ENCODE measurements at regions not wholly inside any gene's neighbourhood (a gene's known extent, or its start where the extent isn't known, plus 50 kb on each side); places are given as distances from the start of the nearest gene placed in this dataset.

- no peaks in the 10 kb centered on the region for H3K9me2 ChIP-seq (replicated peaks; ENCODE audit: insufficient read depth)
- WGBS (ENCODE audit: low lambda C conversion rate, missing lambda C conversion rate) = 65% methylated on average over 5 of the region's 5 CpGs
- H3K4me1 ChIP-seq (ENCODE audit: insufficient read depth) = no peaks in the 10 kb centered on the region
- no peak for DNase-seq (ENCODE audit: low spot score)
- H4K20me1 ChIP-seq (ENCODE audit: insufficient read depth, poor library complexity, severe bottlenecking) = no peaks in the 10 kb centered on the region
- no peak overlapping the region for H2AFZ ChIP-seq
- no peak overlapping the region for H3K4me3 ChIP-seq
- TF ChIP-seq CTCF (IDR thresholded peaks at IDR 0.05; ENCODE audit: poor library complexity) (no peak), EZH2phosphoT487 (IDR thresholded peaks at IDR 0.05; ENCODE audit: low read depth, severe bottlenecking, unreplicated experiment) (no peak), EZH2 (IDR thresholded peaks at IDR 0.05; ENCODE audit: borderline replicate concordance) (no peak)
- H3K27me3 ChIP-seq = no peaks in the 10 kb centered on the region
- no peaks in the 10 kb centered on the region for H3K9me3 ChIP-seq (ENCODE audit: low read depth)
- no peaks in the 10 kb centered on the region for H3K79me2 ChIP-seq
- H3K27ac ChIP-seq = no peak overlapping the region
- no peaks in the 10 kb centered on the region for H3K36me3 ChIP-seq (replicated peaks; ENCODE audit: insufficient read depth, low read depth)
- H3K4me2 ChIP-seq = no peak overlapping the region
Observed at GRCh38 chrX:129230850-129231512, 292.3 kb downstream of the SMARCA1 start.

GRCh38 chrX:129230168-129230567 lies 293.1 kb downstream of the SMARCA1 start:
- Histone ChIP-seq H3K4me1 (ENCODE audit: insufficient read depth) (no peaks in the 10 kb centered on the region), H2AFZ (no peak overlapping the region), H3K9me2 (replicated peaks; ENCODE audit: insufficient read depth) (no peaks in the 10 kb centered on the region), H3K4me3 (no peak overlapping the region), H3K27ac (no peak overlapping the region), H3K27me3 (no peaks in the 10 kb centered on the region), H3K9me3 (ENCODE audit: low read depth) (no peaks in the 10 kb centered on the region), H4K20me1 (ENCODE audit: insufficient read depth, poor library complexity, severe bottlenecking) (no peaks in the 10 kb centered on the region), H3K36me3 (replicated peaks; ENCODE audit: insufficient read depth, low read depth) (no peaks in the 10 kb centered on the region), H3K79me2 (no peaks in the 10 kb centered on the region), H3K4me2 (no peak overlapping the region)
- WGBS (ENCODE audit: low lambda C conversion rate, missing lambda C conversion rate) = 82% methylated on average over 1 of the region's 1 CpG
- DNase-seq (ENCODE audit: low spot score) = no peak
- TF ChIP-seq EZH2phosphoT487 (IDR thresholded peaks at IDR 0.05; ENCODE audit: low read depth, severe bottlenecking, unreplicated experiment) (no peak), EZH2 (IDR thresholded peaks at IDR 0.05; ENCODE audit: borderline replicate concordance) (no peak), CTCF (IDR thresholded peaks at IDR 0.05; ENCODE audit: poor library complexity) (no peak)

- Histone ChIP-seq H3K4me2 (no peak overlapping the region), H3K9me2 (replicated peaks; ENCODE audit: insufficient read depth) (no peaks in the 10 kb centered on the region), H2AFZ (no peak overlapping the region), H3K4me3 (no peak overlapping the region), H3K79me2 (no peaks in the 10 kb centered on the region), H3K4me1 (ENCODE audit: insufficient read depth) (no peaks in the 10 kb centered on the region), H3K27me3 (no peaks in the 10 kb centered on the region), H3K9me3 (ENCODE audit: low read depth) (no peaks in the 10 kb centered on the region), H4K20me1 (ENCODE audit: insufficient read depth, poor library complexity, severe bottlenecking) (no peaks in the 10 kb centered on the region), H3K27ac (no peak overlapping the region), H3K36me3 (replicated peaks; ENCODE audit: insufficient read depth, low read depth) (no peaks in the 10 kb centered on the region)
- 58% methylated on average over 2 of the region's 2 CpGs for WGBS (ENCODE audit: low lambda C conversion rate, missing lambda C conversion rate)
- no peak for DNase-seq (ENCODE audit: low spot score)
- TF ChIP-seq EZH2phosphoT487 (IDR thresholded peaks at IDR 0.05; ENCODE audit: low read depth, severe bottlenecking, unreplicated experiment) (no peak), CTCF (IDR thresholded peaks at IDR 0.05; ENCODE audit: poor library complexity) (no peak), EZH2 (IDR thresholded peaks at IDR 0.05; ENCODE audit: borderline replicate concordance) (no peak)
Observed at GRCh38 chrX:129227366-129227765, 295.9 kb downstream of the SMARCA1 start.

Measured in hepatocyte (in vitro differentiated cells).